Colon (tissue), 2 donors: ENCODE measurements at regions not wholly inside any gene's neighbourhood (a gene's known extent, or its start where the extent isn't known, plus 50 kb on each side); places are given as distances from the start of the nearest gene placed in this dataset.
"Not testable (repeated sequence)": the region's sequence is repeated elsewhere in the genome, so short reads cannot be mapped to it uniquely, and the experiment has no call there.

Source experiments
- FAIRE-seq: peaks from 2 replicates; lab custom pipeline; 2012; peaks lifted over from hg19 to GRCh38; lab: Jason Lieb, UNC
- donor health status: control.
- donor health status: control.

GRCh38 chr2:215794829-215795546 is 218.4 kb downstream of the MREG start:
- no peak for FAIRE-seq

- no peak for FAIRE-seq
These were observed 219.4 kb downstream of the MREG start for GRCh38 chr2:215793747-215794595.

DNA sequence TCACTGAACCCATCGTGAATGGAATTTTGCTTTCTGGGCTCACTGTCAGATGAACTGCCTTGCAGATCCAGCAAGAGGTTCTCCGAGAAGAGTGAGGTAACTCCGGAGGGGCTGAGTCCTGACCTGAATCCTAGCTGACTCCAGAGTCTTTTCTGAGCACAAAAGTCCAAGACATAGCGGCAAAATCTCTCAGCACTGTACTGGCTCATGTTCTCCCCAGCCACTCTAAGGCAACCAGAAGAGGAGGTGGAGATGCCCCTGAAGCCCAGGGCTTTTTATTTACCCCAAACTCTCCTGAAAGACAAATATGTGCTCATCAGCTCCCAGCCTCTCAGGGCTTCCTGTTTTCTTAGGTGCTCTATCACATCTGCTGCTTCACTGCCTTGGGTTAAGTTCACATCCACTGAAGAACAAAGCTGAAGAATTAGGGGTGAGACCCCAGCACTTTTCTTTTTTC is 221.8 kb downstream of the MREG start:
- no peak for FAIRE-seq

- FAIRE-seq = no peak
These were observed 222.6 kb downstream of the MREG start for GRCh38 chr2:215790523-215791421.

GRCh38 chr2:215787565-215788178 is 225.7 kb downstream of the MREG start:
- FAIRE-seq = no peak

DNA sequence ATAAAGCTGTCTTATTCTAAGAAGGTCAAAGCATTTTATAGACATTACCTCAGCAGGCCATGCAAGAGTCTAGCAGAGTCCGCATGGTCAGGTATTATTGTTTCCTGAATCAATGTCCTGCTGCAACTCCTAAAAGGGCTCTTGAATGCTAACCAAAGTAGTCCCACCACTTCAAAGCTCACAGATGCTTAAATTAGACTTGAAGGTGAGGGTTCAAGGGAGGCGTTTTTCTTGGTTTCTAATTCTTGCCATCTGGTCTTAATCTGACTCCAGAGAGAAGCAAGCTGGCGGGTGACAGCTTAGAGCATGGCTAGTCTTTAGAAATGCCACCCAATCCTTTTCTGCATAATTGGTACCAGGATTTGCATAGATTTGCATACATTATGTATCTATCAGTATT is 226.3 kb downstream of the MREG start:
- FAIRE-seq = no peak

- FAIRE-seq = no peak
These were observed 229.0 kb downstream of the MREG start for GRCh38 chr2:215784371-215784783.

GRCh38 chr2:215783640-215784039 is 229.7 kb downstream of the MREG start:
- not testable (repeated sequence) for FAIRE-seq

GRCh38 chr2:215782965-215783364 is 230.4 kb downstream of the MREG start:
- no peak for FAIRE-seq

DNA sequence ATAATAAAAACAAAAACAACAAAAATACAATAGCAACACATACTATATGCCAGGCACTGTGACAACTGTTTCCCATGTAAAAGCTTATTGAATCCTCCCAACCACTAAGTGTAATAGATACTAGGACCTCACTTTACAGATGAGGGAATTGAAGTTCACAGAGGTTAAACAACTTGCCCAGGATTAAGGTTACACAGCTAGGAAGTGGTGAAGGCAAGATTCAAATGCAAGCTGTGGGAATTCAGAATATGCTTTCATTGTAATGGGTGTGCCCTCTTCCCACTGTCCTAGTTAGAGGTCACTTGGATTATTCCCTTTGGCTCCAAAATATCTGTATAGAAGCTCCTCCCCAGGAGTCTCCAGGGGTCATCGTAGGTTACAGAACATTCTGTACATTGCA is 231.1 kb downstream of the MREG start:
- no peak for FAIRE-seq

DNA sequence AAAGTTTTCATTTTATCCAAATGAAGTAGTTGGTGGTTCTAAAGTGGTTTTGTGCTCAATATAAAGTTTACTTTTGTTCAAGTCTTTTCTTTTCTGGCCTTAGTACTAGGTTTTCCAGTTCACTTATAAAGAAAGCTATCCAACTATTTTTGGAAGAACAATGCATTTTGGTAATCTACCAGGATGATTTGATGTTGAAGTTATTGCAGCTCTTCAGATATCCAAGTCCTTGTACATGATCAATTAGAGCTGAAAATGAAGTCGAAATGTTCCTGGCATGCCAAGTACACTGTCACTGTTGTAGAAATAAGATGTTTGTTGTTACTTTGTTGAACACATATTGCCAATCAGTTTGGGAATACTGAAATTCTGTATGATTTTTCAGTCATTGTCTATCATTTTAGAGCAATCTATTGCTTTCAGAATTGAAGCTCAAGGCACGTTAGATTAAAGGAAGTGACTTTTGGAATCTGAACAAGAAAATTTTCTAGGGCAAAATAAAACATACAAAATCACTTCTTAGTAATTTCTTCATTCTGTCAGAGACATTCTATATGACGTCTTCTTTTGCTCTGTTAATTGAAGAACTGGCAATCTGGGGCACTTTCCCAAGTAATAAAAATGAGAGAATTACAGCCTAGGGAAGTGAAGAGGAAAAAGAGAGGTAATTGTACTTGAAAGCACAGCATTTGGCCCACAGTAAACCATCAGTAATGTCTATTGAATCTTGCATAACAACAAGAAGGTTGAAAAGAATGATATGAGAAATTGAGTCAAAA is 232.3 kb downstream of the MREG start:
- no peak for FAIRE-seq

DNA sequence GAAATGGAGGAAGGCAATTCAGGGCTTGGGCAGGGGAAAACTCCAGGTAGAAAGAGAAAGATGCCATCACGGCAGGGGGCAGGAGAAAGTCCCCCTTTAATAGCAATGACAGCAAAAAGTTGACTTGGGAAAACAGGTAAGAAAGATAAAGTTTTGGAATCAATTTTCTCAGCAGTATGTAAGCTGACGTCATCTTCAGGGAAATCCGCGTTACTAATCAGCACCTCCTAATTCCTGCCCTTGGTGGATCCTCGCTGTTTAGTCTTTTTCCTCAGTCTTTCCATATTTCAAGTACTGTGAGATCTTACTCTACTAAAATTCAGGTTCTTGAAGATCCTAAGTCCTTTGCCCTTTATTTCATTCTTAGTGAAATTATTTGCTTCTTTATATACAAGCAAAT is 233.0 kb downstream of the MREG start:
- FAIRE-seq = no peak

GRCh38 chr2:215779912-215780311 is 233.4 kb downstream of the MREG start:
- FAIRE-seq = no peak

GRCh38 chr2:215777465-215778044 is 235.8 kb downstream of the MREG start:
- no peak for FAIRE-seq

DNA sequence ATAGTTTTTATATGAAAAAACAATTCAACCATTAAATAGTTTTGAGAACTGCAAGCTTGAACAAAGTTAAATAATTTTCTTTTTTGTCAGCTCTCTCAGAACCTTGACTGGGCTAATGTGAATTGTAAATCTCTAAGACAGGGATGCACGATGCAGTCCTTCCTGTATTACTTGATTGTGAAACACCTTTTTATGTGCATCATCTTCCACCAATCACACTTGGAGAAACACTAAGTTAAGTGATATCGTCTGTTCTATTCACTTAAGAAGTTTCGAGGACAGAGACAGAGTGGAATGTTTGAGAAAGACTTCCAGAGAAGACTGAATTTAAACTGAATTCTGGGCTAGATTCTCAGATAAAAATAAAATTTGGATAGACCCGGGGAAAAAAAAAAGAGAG is 238.2 kb downstream of the MREG start:
- FAIRE-seq = no peak

DNA sequence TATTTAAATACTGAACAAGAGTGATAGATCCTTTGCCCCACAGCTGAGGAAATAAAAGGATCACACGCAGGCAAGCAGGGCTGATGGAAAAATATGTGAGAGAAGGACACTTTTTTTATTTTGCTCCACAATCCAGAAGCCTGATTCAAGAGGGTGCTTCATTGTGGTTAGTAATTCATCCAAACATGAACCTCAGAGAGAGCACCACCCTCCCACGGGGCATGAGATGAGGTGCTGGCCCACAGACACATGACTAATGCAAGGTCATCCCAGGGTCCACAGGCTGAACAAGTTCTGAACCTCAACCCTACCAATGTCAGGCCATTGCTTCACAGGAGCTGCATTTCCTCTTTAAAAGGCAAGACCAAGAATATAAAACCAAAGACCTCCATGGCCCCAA is 239.6 kb downstream of the MREG start:
- no peak for FAIRE-seq

- no peak for FAIRE-seq
These were observed 240.5 kb downstream of the MREG start for GRCh38 chr2:215772634-215773563.

DNA sequence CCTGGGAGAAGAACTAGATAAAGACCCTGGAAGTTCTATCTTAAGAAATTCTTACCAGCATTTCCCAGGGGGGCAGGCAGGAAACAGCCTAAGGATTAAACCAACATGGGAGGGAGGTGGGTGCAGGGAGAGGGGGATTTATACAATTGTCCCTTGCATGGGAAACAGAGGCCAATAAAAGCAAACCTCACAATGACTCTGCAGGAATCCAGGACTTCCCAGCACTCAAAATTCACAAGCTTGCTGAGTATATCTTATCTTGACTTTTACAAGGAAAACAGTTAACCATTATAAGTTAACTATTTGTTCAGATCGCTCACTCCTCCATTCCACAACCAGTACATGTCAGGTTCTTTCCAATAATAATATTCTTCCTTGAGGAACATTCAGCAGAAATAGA is 241.3 kb downstream of the MREG start:
- no peak for FAIRE-seq

- FAIRE-seq = no peak
These were observed 242.1 kb downstream of the MREG start for GRCh38 chr2:215771241-215771640.

DNA sequence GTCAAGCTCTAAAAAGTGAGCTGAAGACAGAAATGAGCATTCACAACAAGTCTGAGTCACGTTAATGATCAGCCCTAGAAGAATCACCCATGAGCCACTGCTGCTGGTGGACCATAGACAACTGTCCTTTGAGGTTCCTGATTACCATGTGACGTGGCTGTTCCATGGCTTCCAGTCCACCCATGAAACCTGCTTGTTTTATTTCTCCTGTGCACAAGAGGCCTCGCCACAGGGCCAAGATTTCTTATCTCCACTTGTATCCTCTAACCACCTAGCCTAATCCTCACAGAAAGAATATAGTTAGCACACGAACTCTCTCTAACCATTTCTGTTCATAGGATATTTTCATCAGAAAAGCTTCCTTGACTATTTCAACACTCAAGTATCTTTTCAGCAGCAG is 242.7 kb downstream of the MREG start:
- no peak for FAIRE-seq
